DND-41 (cell line): ENCODE measurements at regions not wholly inside any gene's neighbourhood (a gene's known extent, or its start where the extent isn't known, plus 50 kb on each side); places are given as distances from the start of the nearest gene placed in this dataset.

Experiments
- ATAC-seq: fragments of 200-7000 bp; cut with Tn5 transposase; 3 replicates; pipeline ENCODE4 v1.9.1; 2021; ENCODE audit warnings: low read depth; ENCODE audit not compliant: insufficient read depth
- DNase-seq: peaks from one replicate; pipeline ENCODE4 v3.0.0-alpha.2; 2020
- H2AFZ ChIP-seq: 2 replicates; pipeline ENCODE4 v1.6.0; 2012; ENCODE audit warnings: low read depth, low read length
- H3K27ac ChIP-seq: 2 replicates; pipeline ENCODE4 v1.5.1; 2012; ENCODE audit warnings: low read length, inconsistent platforms
- H3K27me3 ChIP-seq: fragments of 200-600 bp; sonication (generic); 2 replicates; pipeline ENCODE4 v1.6.0; 2012; ENCODE audit warnings: low read length, mild to moderate bottlenecking, inconsistent platforms; ENCODE audit not compliant: insufficient read depth, poor library complexity
- H3K36me3 ChIP-seq: 2 replicates; pipeline ENCODE4 v1.5.1; 2012; ENCODE audit warnings: low read length, inconsistent platforms; ENCODE audit not compliant: insufficient read depth
- H3K4me1 ChIP-seq: 2 replicates; pipeline ENCODE4 v1.5.1; 2012; ENCODE audit warnings: mild to moderate bottlenecking, low read length; ENCODE audit not compliant: insufficient read depth
- H3K4me2 ChIP-seq: 2 replicates; pipeline ENCODE4 v1.6.0; 2012; ENCODE audit warnings: mild to moderate bottlenecking, moderate library complexity, low read length, inconsistent platforms; ENCODE audit not compliant: insufficient read depth
- H3K4me3 ChIP-seq, 2 experiments: fragments of 200-600 bp in 1 of 2; shearing (Covaris generic) in 1 of 2; 2 replicates each; pipeline ENCODE4 v1.5.1; 2012 to 2016; ENCODE audit warnings: inconsistent platforms in 2 of 2, low read length in 2 of 2, mild to moderate bottlenecking in 2 of 2, low read depth in 1 of 2, moderate library complexity in 1 of 2
- H3K79me2 ChIP-seq: 2 replicates; pipeline ENCODE4 v1.6.0; 2012; ENCODE audit warnings: low read length, inconsistent platforms; ENCODE audit not compliant: insufficient read depth
- H3K9ac ChIP-seq: 2 replicates; pipeline ENCODE4 v1.6.0; 2012; ENCODE audit warnings: low read depth, mild to moderate bottlenecking, inconsistent platforms, low read length, moderate library complexity
- H3K9me3 ChIP-seq: 2 replicates; pipeline ENCODE4 v1.5.1; 2012; ENCODE audit warnings: low read length, moderate library complexity, mild to moderate bottlenecking, inconsistent platforms; ENCODE audit not compliant: insufficient read depth, severe bottlenecking
- H4K20me1 ChIP-seq: 2 replicates; pipeline ENCODE4 v1.6.0; 2012; ENCODE audit warnings: low read length; ENCODE audit not compliant: insufficient read depth
- CTCF ChIP-seq: IDR thresholded peaks from 2 replicates; pipeline ENCODE4 v1.5.1; 2012; ENCODE audit warnings: borderline replicate concordance, low read length, moderate library complexity, mild to moderate bottlenecking; ENCODE audit not compliant: poor library complexity, severe bottlenecking; ENCODE audit errors: extremely low read depth
- EZH2 ChIP-seq: IDR thresholded peaks from 3 replicates; pipeline ENCODE4 v1.6.1; 2012; ENCODE audit warnings: borderline replicate concordance, low read depth, mild to moderate bottlenecking, moderate library complexity, low read length, inconsistent platforms; ENCODE audit not compliant: severe bottlenecking

DNA sequence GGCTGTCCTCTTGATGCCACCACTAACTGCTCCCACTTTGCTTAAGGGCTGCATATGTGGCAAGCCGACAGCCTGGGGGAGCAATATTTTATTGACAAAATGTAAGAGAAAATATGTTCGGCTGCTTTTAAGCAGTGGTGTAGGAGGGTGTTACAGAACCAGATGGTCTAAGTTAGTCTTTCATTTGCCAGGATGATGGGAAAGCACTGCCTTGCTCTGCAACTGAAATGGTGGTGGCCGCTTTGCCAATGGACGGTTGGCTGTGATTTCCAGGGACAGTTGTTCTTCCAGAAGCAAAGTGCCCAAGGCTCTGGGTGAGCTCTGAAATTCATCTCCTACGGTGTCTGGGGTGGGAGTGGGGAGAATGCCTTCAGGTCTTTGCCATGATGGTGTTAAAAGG, 469.3 kb downstream of the TOX3 start:
- Histone ChIP-seq H3K9me3 (no peaks in the 10 kb centered on the region), H3K27ac (no peak overlapping the region), H3K4me1 (no peaks in the 10 kb centered on the region), H3K27me3 (no peaks in the 10 kb centered on the region), H3K4me2 (no peak overlapping the region), H3K79me2 (no peaks in the 10 kb centered on the region), H4K20me1 (no peaks in the 10 kb centered on the region), H3K36me3 (no peaks in the 10 kb centered on the region), H3K9ac (no peak overlapping the region), H3K4me3 (no peak overlapping the region), H2AFZ (no peak overlapping the region)
- ATAC-seq (no peak), DNase-seq (no peak)
- TF ChIP-seq CTCF (no peak), EZH2 (no peak)

DNA sequence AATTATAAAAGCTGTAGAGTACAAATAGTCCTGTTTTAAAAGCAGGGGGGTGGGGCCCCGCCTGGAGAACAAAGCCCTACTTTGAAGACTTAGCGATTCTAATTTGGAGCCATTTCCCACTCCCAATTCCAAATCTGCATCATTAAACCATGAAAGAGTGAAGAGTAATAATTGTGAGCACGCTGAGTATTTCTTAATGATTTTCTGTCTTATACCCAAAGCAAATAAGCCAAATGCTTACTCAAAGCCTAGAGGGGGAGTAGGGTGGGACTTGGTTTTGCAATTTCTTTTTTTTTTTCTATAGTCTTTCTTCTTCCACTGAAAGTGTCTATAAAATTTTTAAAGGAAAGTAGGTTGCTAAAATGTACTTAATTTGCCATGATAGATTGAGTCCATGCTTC, 470.1 kb downstream of the TOX3 start:
- Histone ChIP-seq H3K27ac (no peak overlapping the region), H3K4me2 (no peak overlapping the region), H3K4me1 (no peaks in the 10 kb centered on the region), H3K4me3 (no peak overlapping the region), H2AFZ (no peak overlapping the region), H3K36me3 (no peaks in the 10 kb centered on the region), H3K9ac (no peak overlapping the region), H3K9me3 (no peaks in the 10 kb centered on the region), H3K27me3 (no peaks in the 10 kb centered on the region), H4K20me1 (no peaks in the 10 kb centered on the region), H3K79me2 (no peaks in the 10 kb centered on the region)
- DNase-seq (no peak), ATAC-seq (no peak)
- TF ChIP-seq EZH2 (no peak), CTCF (no peak)

DNA sequence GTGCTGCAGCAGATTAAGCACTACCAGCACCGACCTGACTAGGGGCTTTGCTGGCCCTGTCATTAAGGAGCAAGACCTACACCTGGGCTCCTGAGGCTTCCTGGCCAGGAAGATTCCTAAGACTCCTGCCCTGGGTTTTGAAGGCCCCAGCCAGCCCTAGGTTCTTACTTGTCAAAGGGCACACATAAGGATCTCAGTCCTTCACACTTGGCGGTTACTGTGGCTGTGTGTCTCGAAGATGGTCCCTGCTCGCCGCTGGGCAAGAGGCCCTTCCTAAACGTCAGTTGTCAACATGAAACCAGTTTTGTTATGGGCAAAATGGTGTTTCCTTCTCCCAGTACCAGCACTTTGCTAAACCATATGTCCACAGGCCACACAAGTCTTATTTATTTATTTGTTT, 470.6 kb downstream of the TOX3 start:
- H3K4me1 ChIP-seq = no peaks in the 10 kb centered on the region
- no peak overlapping the region for H3K9ac ChIP-seq
- TF ChIP-seq CTCF = no peak
- no peak for TF ChIP-seq EZH2
- H3K27ac ChIP-seq = no peak overlapping the region
- DNase-seq = no peak
- no peak overlapping the region for H3K4me3 ChIP-seq
- no peaks in the 10 kb centered on the region for H3K36me3 ChIP-seq
- no peaks in the 10 kb centered on the region for H3K79me2 ChIP-seq
- H3K9me3 ChIP-seq = no peaks in the 10 kb centered on the region
- no peaks in the 10 kb centered on the region for H4K20me1 ChIP-seq
- H2AFZ ChIP-seq = no peak overlapping the region
- H3K4me2 ChIP-seq = no peak overlapping the region
- no peak for ATAC-seq
- no peaks in the 10 kb centered on the region for H3K27me3 ChIP-seq

GRCh38 chr16:52074133-52074532, 472.8 kb downstream of the TOX3 start:
- Histone ChIP-seq H3K79me2 (no peaks in the 10 kb centered on the region), H3K27ac (no peak overlapping the region), H3K36me3 (no peaks in the 10 kb centered on the region), H3K4me2 (no peak overlapping the region), H3K9me3 (no peaks in the 10 kb centered on the region), H3K4me1 (no peaks in the 10 kb centered on the region), H3K4me3 (no peak overlapping the region), H3K9ac (no peak overlapping the region), H3K27me3 (no peaks in the 10 kb centered on the region), H2AFZ (no peak overlapping the region), H4K20me1 (no peaks in the 10 kb centered on the region)
- no peak for DNase-seq
- no peak for ATAC-seq
- no peak for TF ChIP-seq CTCF
- no peak for TF ChIP-seq EZH2
